Adrenal gland (tissue), 9 donors: ENCODE measurements at regions not wholly inside any gene's neighbourhood (a gene's known extent, or its start where the extent isn't known, plus 50 kb on each side); places are given as distances from the start of the nearest gene placed in this dataset.

ENCODE experiments used
- DNase-seq, 7 donors: peaks; one replicate each; pipeline ENCODE4 v3.0.0-alpha.2; 2019 to 2020
- H3K27ac ChIP-seq, 5 donors: fragments of 200-600 bp; sonication (generic) in 4 of 5; 1 replicate in 3 of 5; 2 replicates in 2 of 5; pipeline versions ENCODE4 v1.5.1 to v1.8.0; 2016 to 2020; ENCODE audit warnings: mild to moderate bottlenecking in 1 of 5
- H3K27me3 ChIP-seq: fragments of 200-600 bp; 2 replicates; pipeline ENCODE4 v1.8.0; 2021
- H3K36me3 ChIP-seq, 2 donors: fragments of 200-600 bp; replicated peaks in 1 of 2; 1 replicate in 1 of 2; 2 replicates in 1 of 2; pipeline versions ENCODE4 v1.5.1 to v1.8.0; 2018 to 2022
- H3K4me1 ChIP-seq, 2 donors: fragments of 200-600 bp; replicated peaks in 1 of 2; 1 replicate in 1 of 2; 2 replicates in 1 of 2; pipeline versions ENCODE4 v1.5.1 to v1.8.0; 2018 to 2021
- H3K4me3 ChIP-seq, 4 donors: fragments of 200-600 bp; sonication (generic) in 3 of 4; one replicate each; pipeline ENCODE4 v1.5.1; 2016 to 2018
- H3K9me3 ChIP-seq, 3 donors: fragments of 200-600 bp; sonication (generic) in 1 of 3; replicated peaks in 1 of 3; 1 replicate in 2 of 3; 2 replicates in 1 of 3; pipeline versions ENCODE4 v1.5.1 to v1.8.0; 2016 to 2021
- POLR2A ChIP-seq, 2 donors: fragments of 450-650 bp; IDR thresholded peaks; one replicate each; pipeline ENCODE4 v1.6.1; 2017; ENCODE audit warnings: antibody characterized with exemption in 2 of 2, mild to moderate bottlenecking in 2 of 2, moderate library complexity in 1 of 2
- WGBS, 4 donors: extraction: QIAGEN DNeasy Blood & Tissue Kit in 2 of 4; methylation state at CpG; one replicate each; pipeline versions ENCODE4 v1.1.5 to v1.1.7; 2013 to 2017; 5-methylcytosine and 5-hydroxymethylcytosine counted together
- intact Hi-C, 2 donors: fragments of 100-400 bp; cut with DNase I; formaldehyde crosslinking; loops; one replicate each; pipeline versions ENCODE4 v1.14.1 to v1.15.0; 2022 to 2023
- TF ChIP-seq, protein P1 (sequence below), 6 experiments: fragments of 450-650 bp in 4 of 6; fragments of 200-600 bp in 2 of 6; sonication (generic) in 1 of 6; IDR thresholded peaks; 1 replicate in 5 of 6; 2 replicates in 1 of 6; pipeline versions ENCODE4 v1.5.1 to v1.8.0; 2016 to 2021; ENCODE audit warnings: antibody characterized with exemption in 6 of 6, mild to moderate bottlenecking in 2 of 6, moderate library complexity in 1 of 6
- donor health status: healthy with polysubstance abuse.
- donor health status: Bipolar disorder and iron deficiency.
- donor health status: DM: yes; HTN: yes; CAD: no.
- donor health status: DM: no; HTN: no; CAD: no.
- donor health status: DM: no; HTN: no; CAD: no.

DNA sequence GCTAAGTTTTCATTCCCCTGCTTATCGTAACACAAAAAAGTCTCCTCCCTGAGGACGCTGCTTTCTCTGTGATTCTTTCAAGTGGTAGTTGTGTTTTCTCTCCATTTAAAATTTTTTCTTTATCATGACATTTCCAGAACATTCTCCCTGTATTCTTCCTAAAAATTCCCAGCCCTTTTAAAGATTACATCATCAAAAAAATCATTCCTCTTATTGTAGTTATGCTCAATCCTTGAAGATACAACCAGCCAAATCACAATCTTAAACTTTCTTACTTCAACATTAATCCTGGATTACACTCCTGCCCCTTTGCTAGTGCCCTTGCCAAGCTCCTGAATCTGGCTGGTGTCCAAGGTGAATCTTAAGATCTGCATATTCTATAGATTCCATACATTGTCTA, 163.7 kb upstream of the CBLB start:
- Histone ChIP-seq H3K9me3 (peaks cover 0 to 4% (median 0%) of the 10 kb centered on the region in 3 donors), H3K4me1 (no peaks in the 10 kb centered on the region), H3K27ac (no peak overlapping the region), H3K27me3 (no peaks in the 10 kb centered on the region), H3K36me3 (no peaks in the 10 kb centered on the region), H3K4me3 (no peak overlapping the region)
- 93 to 99% (median 96%) methylated on average over 2 of the region's 2 CpGs for WGBS, 4 donors
- intact Hi-C loops = no loop called here
- no peak for DNase-seq
- no peak for TF ChIP-seq POLR2A (IDR thresholded peaks at IDR 0.05)
- TF ChIP-seq, protein P1, sequence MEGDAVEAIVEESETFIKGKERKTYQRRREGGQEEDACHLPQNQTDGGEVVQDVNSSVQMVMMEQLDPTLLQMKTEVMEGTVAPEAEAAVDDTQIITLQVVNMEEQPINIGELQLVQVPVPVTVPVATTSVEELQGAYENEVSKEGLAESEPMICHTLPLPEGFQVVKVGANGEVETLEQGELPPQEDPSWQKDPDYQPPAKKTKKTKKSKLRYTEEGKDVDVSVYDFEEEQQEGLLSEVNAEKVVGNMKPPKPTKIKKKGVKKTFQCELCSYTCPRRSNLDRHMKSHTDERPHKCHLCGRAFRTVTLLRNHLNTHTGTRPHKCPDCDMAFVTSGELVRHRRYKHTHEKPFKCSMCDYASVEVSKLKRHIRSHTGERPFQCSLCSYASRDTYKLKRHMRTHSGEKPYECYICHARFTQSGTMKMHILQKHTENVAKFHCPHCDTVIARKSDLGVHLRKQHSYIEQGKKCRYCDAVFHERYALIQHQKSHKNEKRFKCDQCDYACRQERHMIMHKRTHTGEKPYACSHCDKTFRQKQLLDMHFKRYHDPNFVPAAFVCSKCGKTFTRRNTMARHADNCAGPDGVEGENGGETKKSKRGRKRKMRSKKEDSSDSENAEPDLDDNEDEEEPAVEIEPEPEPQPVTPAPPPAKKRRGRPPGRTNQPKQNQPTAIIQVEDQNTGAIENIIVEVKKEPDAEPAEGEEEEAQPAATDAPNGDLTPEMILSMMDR (IDR thresholded peaks at IDR 0.05) = no peak

DNA sequence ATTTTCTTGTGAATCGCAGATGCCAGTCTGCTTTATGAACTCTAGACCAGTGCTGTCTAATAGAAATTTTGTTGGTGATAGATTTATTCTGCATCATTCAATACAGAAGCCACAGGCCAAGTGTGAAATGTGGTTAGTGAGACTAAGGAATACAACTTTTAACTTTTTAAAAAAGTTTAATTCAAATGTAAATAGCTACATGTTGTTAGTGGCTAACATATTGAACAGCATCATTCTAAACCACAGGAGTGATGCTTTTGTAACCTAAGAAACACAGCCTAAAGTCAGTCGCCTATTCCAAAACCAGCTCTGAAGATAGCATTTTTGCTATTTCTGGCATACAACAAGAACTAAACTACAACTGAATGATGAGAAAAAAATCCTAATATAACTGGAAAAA, 164.8 kb upstream of the CBLB start:
- TF ChIP-seq, protein P1 (IDR thresholded peaks at IDR 0.05) = no peak
- TF ChIP-seq POLR2A (IDR thresholded peaks at IDR 0.05) = no peak
- 93 to 99% (median 94%) methylated on average over 2 of the region's 2 CpGs for WGBS, 4 donors
- DNase-seq = no peak
- H3K27me3 ChIP-seq = no peaks in the 10 kb centered on the region
- H3K9me3 ChIP-seq = no peaks in the 10 kb centered on the region
- no peaks in the 10 kb centered on the region for H3K4me1 ChIP-seq
- intact Hi-C loops = no loop called here
- no peaks in the 10 kb centered on the region for H3K36me3 ChIP-seq
- no peak overlapping the region for H3K27ac ChIP-seq
- H3K4me3 ChIP-seq = no peak overlapping the region

DNA sequence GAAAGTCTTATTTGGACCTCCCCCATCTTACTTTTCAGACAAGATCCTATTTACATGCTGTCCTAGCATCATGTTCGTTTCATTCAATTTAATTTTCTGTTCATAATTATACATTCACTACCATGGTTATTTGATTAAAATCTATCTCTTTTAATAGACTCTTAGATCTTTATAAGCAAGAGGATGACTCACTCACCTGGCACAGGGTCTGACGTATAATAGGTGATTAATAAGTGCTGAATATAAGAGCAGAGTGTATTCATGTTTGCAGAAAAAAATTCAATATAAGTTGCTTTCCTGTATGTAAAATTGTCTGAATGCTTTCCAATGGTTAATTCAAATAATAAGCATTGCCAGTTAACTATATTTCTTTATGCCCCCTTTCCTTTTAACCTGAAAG, 165.5 kb upstream of the CBLB start:
- TF ChIP-seq POLR2A (IDR thresholded peaks at IDR 0.05) = no peak
- TF ChIP-seq, protein P1 (IDR thresholded peaks at IDR 0.05) = no peak
- Histone ChIP-seq H3K27ac (no peak overlapping the region), H3K9me3 (no peaks in the 10 kb centered on the region), H3K27me3 (no peaks in the 10 kb centered on the region), H3K4me3 (no peak overlapping the region), H3K36me3 (no peaks in the 10 kb centered on the region), H3K4me1 (no peaks in the 10 kb centered on the region)
- 45 to 66% (median 52%) methylated on average over 2 of the region's 2 CpGs for WGBS, 4 donors
- intact Hi-C loops = no loop called here
- peak in 1 of 7 donors; percentile 8 for DNase-seq

DNA sequence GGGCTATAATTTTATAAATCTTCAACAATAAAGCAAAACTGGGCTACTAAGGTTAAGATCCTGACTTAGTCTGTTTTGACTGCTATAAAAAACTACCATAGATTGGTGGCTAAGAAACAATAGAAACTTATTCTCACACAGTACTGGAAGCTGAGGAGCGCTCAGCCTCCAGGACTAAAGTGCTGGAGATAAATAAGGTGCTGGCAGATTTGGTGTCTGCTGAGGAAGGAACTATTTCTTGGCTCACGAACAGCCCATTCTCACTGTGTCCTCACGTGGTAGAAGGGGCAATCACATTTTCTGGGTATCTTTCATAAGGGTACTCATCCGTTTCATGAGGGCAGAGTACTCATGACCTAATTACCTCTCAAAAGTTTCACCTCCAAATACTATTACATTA, 166.8 kb upstream of the CBLB start:
- no peak for DNase-seq
- WGBS, 4 donors = 80 to 90% (median 87%) methylated on average over 4 of the region's 4 CpGs
- H3K27ac ChIP-seq = no peak overlapping the region
- TF ChIP-seq POLR2A (IDR thresholded peaks at IDR 0.05) = no peak
- TF ChIP-seq, protein P1 (IDR thresholded peaks at IDR 0.05) = no peak
- no peaks in the 10 kb centered on the region for H3K9me3 ChIP-seq
- no peaks in the 10 kb centered on the region for H3K36me3 ChIP-seq
- intact Hi-C loops = no loop called here
- H3K4me1 ChIP-seq = no peaks in the 10 kb centered on the region
- no peak overlapping the region for H3K4me3 ChIP-seq
- no peaks in the 10 kb centered on the region for H3K27me3 ChIP-seq
